HG03575 (cell line): ENCODE measurements at regions not wholly inside any gene's neighbourhood (a gene's known extent, or its start where the extent isn't known, plus 50 kb on each side); places are given as distances from the start of the nearest gene placed in this dataset.

Experiments used
- ATAC-seq: cut with Tn5 transposase; IDR thresholded peaks from one replicate; pipeline ENCODE4 v1.9.1; 2021; ENCODE audit not compliant: unreplicated experiment, insufficient number of reproducible peaks, low FRiP score; ENCODE audit errors: extremely low read depth

GRCh38 chr10:108877095-108877561, 1046.2 kb downstream of the XPNPEP1 start:
- no peak for ATAC-seq

DNA sequence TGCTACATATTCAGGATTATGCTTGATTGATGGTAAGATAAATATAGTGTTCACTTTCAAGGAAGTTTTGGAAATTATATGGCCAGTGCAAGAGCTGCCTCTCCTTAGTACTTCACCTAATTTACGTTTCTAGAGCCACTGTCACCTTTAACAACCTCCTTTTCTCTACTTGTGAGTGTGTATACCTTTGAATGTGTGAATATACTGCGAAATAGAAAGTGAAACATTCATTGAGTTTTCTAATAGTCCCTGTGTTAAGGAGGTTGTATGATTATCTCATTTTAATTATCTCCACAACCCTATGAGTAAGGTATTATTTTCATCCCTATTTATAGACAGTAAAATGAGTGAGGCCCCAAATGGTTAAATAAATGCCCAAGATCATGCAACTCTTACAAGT, 1050.5 kb downstream of the XPNPEP1 start:
- ATAC-seq, result no peak

DNA sequence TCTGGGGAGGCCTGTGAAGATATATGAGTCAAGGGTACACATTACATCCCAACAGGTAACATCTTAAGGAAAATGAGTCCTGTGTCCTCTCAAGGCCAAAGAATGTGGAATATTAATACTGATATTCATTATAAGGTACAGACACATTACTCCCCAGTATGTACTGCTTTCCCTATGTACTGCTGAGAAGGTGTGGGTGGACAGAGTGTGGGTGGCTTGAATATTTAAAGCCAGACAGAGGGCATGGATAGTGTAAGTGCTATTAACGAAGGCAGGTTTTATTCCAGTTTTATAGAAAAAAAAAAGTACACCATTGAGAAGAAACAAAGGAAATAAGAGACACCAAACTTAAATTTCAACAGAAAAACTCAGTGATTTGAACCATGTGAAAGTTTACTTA, 1054.4 kb downstream of the XPNPEP1 start:
- ATAC-seq, result no peak

DNA sequence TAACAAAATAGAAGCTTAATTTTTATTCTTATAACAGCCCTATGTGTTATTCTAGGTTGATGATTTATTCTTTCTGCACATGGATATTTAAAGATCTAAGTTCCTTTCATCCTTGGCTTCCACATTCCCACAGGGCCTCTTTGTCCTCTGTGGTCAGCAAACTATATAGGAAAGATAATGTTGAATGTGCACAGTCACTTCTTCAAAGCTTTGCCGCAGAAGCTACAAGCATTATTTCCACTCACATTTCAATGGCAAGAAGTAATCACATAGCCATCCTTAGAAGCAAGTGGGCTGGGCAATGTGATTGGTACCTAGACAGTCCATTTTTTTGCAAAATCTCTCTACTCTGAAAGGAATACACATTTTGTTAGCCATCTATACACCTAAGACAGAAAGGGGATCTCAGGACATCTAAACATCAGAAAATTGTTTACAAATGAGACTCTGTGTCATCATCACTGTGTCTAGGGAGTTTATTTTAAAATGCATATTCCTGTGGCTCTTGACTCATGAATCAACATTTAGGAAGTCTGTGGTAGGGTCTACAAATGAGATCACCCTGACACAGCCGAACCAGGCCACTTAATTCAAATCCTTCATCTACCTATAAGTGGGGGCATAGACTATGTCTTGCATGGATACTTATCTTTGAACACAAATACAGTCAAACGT, 1060.5 kb downstream of the XPNPEP1 start:
- ATAC-seq, result no peak

DNA sequence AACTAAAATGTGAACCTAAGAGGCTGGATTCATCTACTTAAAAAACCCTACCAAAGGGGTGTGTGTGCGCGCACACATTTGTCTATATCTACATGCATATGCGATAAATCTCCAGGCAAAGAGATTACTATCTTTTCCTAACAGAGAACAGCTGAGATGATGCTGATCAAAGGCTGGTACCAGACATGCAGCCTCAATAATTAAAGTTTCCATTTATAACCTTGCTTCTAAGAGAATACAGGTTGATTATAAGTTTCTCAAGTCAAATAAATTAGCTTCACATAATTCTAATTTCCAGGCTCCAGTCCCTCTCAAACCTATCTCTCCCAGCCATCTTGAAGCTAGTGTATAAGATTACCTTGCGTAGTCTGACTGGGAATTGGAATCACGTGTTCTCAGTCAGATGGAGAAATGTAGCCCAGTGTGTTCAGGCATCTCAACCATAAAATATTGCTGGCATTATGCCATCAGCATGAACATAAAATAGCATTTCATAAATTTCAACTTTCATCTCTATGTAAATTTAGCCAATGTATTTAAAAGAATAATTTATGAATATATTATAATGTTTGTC, 1062.0 kb downstream of the XPNPEP1 start:
- ATAC-seq, result no peak

DNA sequence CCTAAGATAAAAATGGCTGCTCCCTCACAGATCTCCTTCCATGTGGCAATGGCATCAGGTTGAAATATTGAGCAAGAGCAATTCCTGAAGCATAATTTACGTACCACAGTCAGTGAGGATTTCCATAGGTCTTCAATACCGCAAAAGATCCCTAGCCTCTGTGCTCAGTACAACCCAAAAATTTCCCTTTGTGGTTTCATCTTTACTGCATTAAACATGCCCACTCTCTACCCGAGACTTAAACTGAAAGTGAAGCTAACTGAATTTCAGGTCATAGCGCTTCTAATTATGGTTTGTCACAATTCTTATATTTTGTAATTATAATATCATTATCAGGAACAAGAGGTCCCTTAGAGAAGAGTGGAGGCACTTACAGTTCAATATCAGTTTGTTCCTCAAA, 1071.1 kb downstream of the XPNPEP1 start:
- ATAC-seq, result peak; percentile 57

GRCh38 chr10:108850138-108850854, 1073.0 kb downstream of the XPNPEP1 start:
- ATAC-seq, result peak; percentile 77

DNA sequence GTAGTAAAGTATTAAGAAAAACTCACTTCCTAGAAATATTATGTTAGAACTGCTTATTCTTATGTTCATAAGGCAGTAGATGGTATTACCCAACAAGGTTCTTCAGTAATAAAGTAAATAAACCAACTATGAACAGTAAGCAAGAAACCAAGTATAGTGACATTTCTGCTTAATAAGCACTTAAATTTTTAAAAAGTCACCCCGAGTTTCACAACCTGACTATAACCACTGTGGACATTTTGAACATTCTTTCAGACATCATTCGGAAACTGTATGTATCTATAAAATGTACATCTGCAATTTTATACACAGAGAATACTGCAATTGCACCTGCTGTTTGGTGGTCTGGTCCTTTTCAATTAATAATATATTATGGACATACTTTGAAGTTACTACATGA, 1073.6 kb downstream of the XPNPEP1 start:
- ATAC-seq, result no peak

DNA sequence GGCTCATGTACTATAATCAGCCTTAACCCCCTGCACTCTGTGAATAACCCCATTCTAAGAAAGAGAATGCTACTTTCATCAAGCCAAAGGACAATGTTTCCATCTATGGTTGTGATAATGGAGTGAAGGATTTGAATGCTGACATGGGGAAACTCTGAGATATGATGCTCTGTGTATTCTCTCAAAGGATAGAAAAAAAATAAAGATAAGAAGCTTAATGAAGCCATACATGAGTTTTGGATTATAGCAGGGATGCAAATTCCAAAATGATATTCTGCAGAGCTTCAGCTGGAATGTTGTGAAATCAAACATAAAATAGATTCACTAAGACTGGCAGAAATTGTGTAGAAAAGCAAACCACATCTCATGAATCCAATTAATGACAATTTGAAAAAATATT, 1074.1 kb downstream of the XPNPEP1 start:
- no peak for ATAC-seq

GRCh38 chr10:108848046-108848445, 1075.3 kb downstream of the XPNPEP1 start:
- no peak for ATAC-seq

DNA sequence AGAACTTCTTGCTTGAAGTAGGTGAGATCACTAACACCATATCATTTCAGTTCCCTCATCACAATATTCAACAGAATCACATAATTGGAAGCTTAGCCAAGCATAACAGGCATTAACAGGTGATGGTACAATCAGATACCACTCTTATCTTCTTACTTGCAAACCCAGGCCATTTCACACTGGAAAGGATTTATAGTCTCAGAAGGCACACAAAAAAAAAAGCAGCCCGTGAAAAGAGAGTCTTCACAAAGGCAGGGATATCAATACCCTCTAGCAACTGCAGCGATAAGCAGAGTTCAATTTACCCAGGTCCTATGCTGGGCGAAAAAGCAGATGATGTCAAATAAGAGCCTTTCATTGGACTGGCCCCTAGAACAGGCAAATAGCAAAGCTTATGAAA, 1082.4 kb downstream of the XPNPEP1 start:
- no peak for ATAC-seq

GRCh38 chr10:108836362-108836761, 1086.9 kb downstream of the XPNPEP1 start:
- no peak for ATAC-seq

DNA sequence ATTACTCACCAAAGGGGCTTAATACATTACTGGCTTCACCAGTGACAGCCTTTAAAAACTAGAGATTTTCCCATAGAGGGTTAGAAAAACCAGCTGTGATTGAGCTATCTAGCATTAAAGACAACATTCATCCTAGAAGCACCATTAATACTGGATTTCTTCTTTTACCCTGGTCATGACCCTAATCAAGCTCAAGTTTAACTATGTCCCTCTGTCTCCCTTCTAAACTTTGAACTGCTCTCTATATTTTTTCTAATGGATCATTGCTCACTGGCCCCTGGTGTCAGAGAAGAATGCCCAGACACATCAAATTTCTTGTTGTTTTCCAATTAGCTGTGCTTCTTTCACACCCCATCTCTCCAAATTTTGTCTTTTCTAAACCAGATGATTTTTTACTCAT, 1101.3 kb downstream of the XPNPEP1 start:
- ATAC-seq, result no peak

- no peak for ATAC-seq
Measured at GRCh38 chr10:108819302-108819701, 1104.0 kb downstream of the XPNPEP1 start.

GRCh38 chr10:108817584-108817983, 1105.7 kb downstream of the XPNPEP1 start:
- ATAC-seq, result no peak

DNA sequence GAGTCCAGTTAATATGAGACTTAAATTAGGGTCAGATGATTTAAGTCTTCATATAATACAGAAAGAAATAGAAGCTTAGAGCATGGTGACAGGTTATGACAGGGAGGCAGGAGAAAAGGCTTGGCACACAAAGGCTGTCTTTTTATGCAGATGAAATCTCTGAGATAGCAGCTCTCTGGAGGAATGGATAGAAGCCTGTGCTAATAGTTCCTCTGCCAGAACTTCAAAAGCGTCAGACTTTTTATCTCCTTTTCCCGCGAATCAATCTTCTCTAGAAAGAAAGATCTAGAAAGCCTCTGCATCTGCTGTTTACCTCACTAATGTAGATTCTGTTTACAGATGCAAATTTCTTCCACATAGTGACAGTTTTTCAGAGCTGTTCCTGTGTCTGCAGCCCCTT, 1106.2 kb downstream of the XPNPEP1 start:
- ATAC-seq, result no peak

- no peak for ATAC-seq
Measured at GRCh38 chr10:108812906-108813305, 1110.4 kb downstream of the XPNPEP1 start.

- no peak for ATAC-seq
Measured at GRCh38 chr10:108812296-108812695, 1111.0 kb downstream of the XPNPEP1 start.

DNA sequence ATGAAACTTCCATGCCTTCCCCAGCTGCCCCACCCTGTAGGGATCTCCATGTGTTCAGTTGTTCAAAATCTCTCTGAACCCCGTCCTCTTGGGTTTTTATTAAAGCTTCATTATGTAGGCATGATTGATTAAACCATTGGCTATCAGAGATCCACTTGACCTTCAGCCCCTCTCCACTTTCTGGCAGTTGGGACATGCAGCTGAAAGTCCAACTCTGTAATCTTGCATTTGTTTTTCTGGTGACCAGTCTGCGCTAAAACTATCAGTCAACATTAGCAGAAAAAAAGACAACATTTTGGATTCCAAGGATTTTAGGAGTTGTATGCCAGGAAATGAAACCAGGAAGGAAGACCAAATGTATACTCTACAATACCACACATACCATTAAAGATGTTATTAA, 1115.1 kb downstream of the XPNPEP1 start:
- ATAC-seq, result no peak

GRCh38 chr10:108801775-108802517, 1121.4 kb downstream of the XPNPEP1 start:
- no peak for ATAC-seq
